DND-41 (cell line): ENCODE measurements at regions not wholly inside any gene's neighbourhood (a gene's known extent, or its start where the extent isn't known, plus 50 kb on each side); places are given as distances from the start of the nearest gene placed in this dataset.

ENCODE experiments used
- ATAC-seq: fragments of 200-7000 bp; cut with Tn5 transposase; 3 replicates; pipeline ENCODE4 v1.9.1; 2021; ENCODE audit warnings: low read depth; ENCODE audit not compliant: insufficient read depth
- DNase-seq: peaks from one replicate; pipeline ENCODE4 v3.0.0-alpha.2; 2020
- H2AFZ ChIP-seq: 2 replicates; pipeline ENCODE4 v1.6.0; 2012; ENCODE audit warnings: low read depth, low read length
- H3K27ac ChIP-seq: 2 replicates; pipeline ENCODE4 v1.5.1; 2012; ENCODE audit warnings: low read length, inconsistent platforms
- H3K27me3 ChIP-seq: fragments of 200-600 bp; sonication (generic); 2 replicates; pipeline ENCODE4 v1.6.0; 2012; ENCODE audit warnings: low read length, mild to moderate bottlenecking, inconsistent platforms; ENCODE audit not compliant: insufficient read depth, poor library complexity
- H3K36me3 ChIP-seq: 2 replicates; pipeline ENCODE4 v1.5.1; 2012; ENCODE audit warnings: low read length, inconsistent platforms; ENCODE audit not compliant: insufficient read depth
- H3K4me1 ChIP-seq: 2 replicates; pipeline ENCODE4 v1.5.1; 2012; ENCODE audit warnings: mild to moderate bottlenecking, low read length; ENCODE audit not compliant: insufficient read depth
- H3K4me2 ChIP-seq: 2 replicates; pipeline ENCODE4 v1.6.0; 2012; ENCODE audit warnings: mild to moderate bottlenecking, moderate library complexity, low read length, inconsistent platforms; ENCODE audit not compliant: insufficient read depth
- H3K4me3 ChIP-seq, 2 experiments: fragments of 200-600 bp in 1 of 2; shearing (Covaris generic) in 1 of 2; 2 replicates each; pipeline ENCODE4 v1.5.1; 2012 to 2016; ENCODE audit warnings: inconsistent platforms in 2 of 2, low read length in 2 of 2, mild to moderate bottlenecking in 2 of 2, low read depth in 1 of 2, moderate library complexity in 1 of 2
- H3K79me2 ChIP-seq: 2 replicates; pipeline ENCODE4 v1.6.0; 2012; ENCODE audit warnings: low read length, inconsistent platforms; ENCODE audit not compliant: insufficient read depth
- H3K9ac ChIP-seq: 2 replicates; pipeline ENCODE4 v1.6.0; 2012; ENCODE audit warnings: low read depth, mild to moderate bottlenecking, inconsistent platforms, low read length, moderate library complexity
- H3K9me3 ChIP-seq: 2 replicates; pipeline ENCODE4 v1.5.1; 2012; ENCODE audit warnings: low read length, moderate library complexity, mild to moderate bottlenecking, inconsistent platforms; ENCODE audit not compliant: insufficient read depth, severe bottlenecking
- H4K20me1 ChIP-seq: 2 replicates; pipeline ENCODE4 v1.6.0; 2012; ENCODE audit warnings: low read length; ENCODE audit not compliant: insufficient read depth
- EZH2 ChIP-seq: IDR thresholded peaks from 3 replicates; pipeline ENCODE4 v1.6.1; 2012; ENCODE audit warnings: borderline replicate concordance, low read depth, mild to moderate bottlenecking, moderate library complexity, low read length, inconsistent platforms; ENCODE audit not compliant: severe bottlenecking
- TF ChIP-seq, protein P1 (sequence below): IDR thresholded peaks from 2 replicates; pipeline ENCODE4 v1.5.1; 2012; ENCODE audit warnings: borderline replicate concordance, low read length, moderate library complexity, mild to moderate bottlenecking; ENCODE audit not compliant: poor library complexity, severe bottlenecking; ENCODE audit errors: extremely low read depth

DNA sequence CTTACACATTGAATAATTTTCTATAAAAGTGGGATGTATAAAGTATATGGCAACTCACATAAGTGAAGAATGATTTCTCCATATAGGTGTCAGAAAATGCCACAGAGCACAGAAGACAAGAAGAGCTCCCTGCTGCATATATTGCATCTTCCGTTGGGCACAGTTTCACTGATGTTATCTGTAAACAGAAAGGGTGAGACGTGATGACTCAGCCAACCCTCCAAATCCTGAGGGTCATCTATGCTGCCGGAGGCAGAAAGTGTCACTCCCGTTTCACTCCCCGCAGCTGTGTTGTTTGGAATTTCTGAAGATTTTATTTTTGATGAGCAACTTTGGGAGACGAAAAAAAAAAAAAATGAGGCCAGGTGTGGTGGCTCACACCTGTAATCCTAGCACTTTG is 644.1 kb downstream of the C6orf118 start:
- H3K4me3 ChIP-seq, result no peak overlapping the region
- no peak overlapping the region for H2AFZ ChIP-seq
- ATAC-seq (no peak), DNase-seq (no peak)
- H3K9ac ChIP-seq, result no peak overlapping the region
- H3K27me3 ChIP-seq, result no peaks in the 10 kb centered on the region
- no peaks in the 10 kb centered on the region for H3K36me3 ChIP-seq
- H3K4me2 ChIP-seq, result no peak overlapping the region
- H3K79me2 ChIP-seq, result no peaks in the 10 kb centered on the region
- H3K4me1 ChIP-seq, result no peaks in the 10 kb centered on the region
- H4K20me1 ChIP-seq, result no peaks in the 10 kb centered on the region
- no peak for TF ChIP-seq EZH2
- TF ChIP-seq, protein P1, sequence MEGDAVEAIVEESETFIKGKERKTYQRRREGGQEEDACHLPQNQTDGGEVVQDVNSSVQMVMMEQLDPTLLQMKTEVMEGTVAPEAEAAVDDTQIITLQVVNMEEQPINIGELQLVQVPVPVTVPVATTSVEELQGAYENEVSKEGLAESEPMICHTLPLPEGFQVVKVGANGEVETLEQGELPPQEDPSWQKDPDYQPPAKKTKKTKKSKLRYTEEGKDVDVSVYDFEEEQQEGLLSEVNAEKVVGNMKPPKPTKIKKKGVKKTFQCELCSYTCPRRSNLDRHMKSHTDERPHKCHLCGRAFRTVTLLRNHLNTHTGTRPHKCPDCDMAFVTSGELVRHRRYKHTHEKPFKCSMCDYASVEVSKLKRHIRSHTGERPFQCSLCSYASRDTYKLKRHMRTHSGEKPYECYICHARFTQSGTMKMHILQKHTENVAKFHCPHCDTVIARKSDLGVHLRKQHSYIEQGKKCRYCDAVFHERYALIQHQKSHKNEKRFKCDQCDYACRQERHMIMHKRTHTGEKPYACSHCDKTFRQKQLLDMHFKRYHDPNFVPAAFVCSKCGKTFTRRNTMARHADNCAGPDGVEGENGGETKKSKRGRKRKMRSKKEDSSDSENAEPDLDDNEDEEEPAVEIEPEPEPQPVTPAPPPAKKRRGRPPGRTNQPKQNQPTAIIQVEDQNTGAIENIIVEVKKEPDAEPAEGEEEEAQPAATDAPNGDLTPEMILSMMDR, result no peak
- H3K9me3 ChIP-seq, result no peaks in the 10 kb centered on the region
- H3K27ac ChIP-seq, result no peak overlapping the region

DNA sequence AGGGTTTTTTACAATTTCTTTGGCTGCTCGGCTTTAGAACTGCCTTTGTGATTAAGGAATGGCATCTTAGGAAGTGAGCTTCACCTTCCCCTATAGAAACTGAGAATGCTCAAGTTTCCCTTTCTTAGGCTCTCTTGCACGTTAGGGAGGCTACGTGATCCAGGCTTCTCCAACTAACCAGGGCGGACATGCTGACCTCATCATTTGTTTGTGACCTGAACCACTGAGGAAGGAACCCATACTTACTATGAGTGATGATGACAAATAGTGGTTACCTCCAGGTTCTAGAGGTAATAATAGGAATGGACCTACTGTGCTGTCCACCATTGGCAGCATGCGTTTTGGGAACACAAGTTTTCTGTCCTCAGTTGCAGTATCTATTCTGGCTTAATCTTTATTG is 645.8 kb downstream of the C6orf118 start:
- TF ChIP-seq EZH2, result no peak
- TF ChIP-seq, protein P1, result no peak
- H3K9me3 ChIP-seq, result no peaks in the 10 kb centered on the region
- no peaks in the 10 kb centered on the region for H3K79me2 ChIP-seq
- H3K4me3 ChIP-seq, result no peak overlapping the region
- no peaks in the 10 kb centered on the region for H4K20me1 ChIP-seq
- ATAC-seq (no peak), DNase-seq (no peak)
- no peaks in the 10 kb centered on the region for H3K36me3 ChIP-seq
- no peaks in the 10 kb centered on the region for H3K27me3 ChIP-seq
- H3K27ac ChIP-seq, result no peak overlapping the region
- no peaks in the 10 kb centered on the region for H3K4me1 ChIP-seq
- H2AFZ ChIP-seq, result no peak overlapping the region
- no peak overlapping the region for H3K9ac ChIP-seq
- no peak overlapping the region for H3K4me2 ChIP-seq

DNA sequence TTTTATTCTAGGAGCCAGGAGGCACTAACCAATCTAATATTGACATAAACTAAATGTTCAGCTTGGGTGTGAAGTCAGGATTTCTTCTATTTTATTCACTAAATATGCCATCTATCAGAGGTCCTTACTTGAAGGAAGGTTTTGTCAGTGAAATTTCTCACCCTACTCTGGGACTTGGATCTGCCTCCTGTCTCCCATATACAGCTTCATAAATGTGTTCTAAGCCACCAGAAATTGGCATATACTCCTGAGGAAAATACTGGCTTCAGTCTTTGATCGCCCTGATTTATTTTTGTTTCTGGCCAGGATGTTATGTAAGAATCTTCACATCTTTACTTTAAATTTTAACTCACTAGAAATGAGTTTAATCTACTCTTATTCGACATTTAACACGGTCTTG is 647.7 kb downstream of the C6orf118 start:
- Histone ChIP-seq H3K79me2 (no peaks in the 10 kb centered on the region), H3K27ac (no peak overlapping the region), H2AFZ (no peak overlapping the region), H3K4me2 (no peak overlapping the region), H3K4me3 (no peak overlapping the region), H3K9me3 (no peaks in the 10 kb centered on the region), H3K9ac (no peak overlapping the region), H3K36me3 (no peaks in the 10 kb centered on the region), H4K20me1 (no peaks in the 10 kb centered on the region), H3K27me3 (no peaks in the 10 kb centered on the region), H3K4me1 (no peaks in the 10 kb centered on the region)
- no peak for TF ChIP-seq EZH2
- TF ChIP-seq, protein P1, result no peak
- ATAC-seq, result no peak
- no peak for DNase-seq

DNA sequence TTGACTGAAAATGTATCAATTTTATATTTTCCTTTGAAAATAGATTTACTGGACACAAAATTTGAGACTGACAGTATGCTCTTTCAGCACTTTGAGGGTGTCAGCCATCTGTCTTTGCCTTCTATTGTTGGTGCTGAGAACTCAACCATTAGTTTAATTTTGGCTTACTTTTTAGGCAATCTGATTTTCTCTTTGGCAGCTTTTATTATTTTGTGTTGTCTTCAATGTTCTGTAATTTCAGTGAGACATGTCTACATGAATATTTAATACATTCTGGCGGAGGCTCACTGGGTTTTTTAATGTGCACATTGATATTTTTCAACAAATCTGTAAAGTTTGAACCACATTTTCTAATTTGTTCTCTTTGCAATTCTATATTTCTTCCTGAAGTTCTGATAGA is 648.6 kb downstream of the C6orf118 start:
- no peaks in the 10 kb centered on the region for H3K27me3 ChIP-seq
- no peaks in the 10 kb centered on the region for H4K20me1 ChIP-seq
- H3K9me3 ChIP-seq, result no peaks in the 10 kb centered on the region
- no peak overlapping the region for H2AFZ ChIP-seq
- no peaks in the 10 kb centered on the region for H3K36me3 ChIP-seq
- H3K4me1 ChIP-seq, result no peaks in the 10 kb centered on the region
- TF ChIP-seq, protein P1, result no peak
- DNase-seq (no peak), ATAC-seq (no peak)
- H3K27ac ChIP-seq, result no peak overlapping the region
- no peak overlapping the region for H3K4me2 ChIP-seq
- no peaks in the 10 kb centered on the region for H3K79me2 ChIP-seq
- H3K4me3 ChIP-seq, result no peak overlapping the region
- H3K9ac ChIP-seq, result no peak overlapping the region
